ENCODE measurements at regions not wholly inside any gene's neighbourhood (a gene's known extent, or its start where the extent isn't known, plus 50 kb on each side); places are given as distances from the start of the nearest gene placed in this dataset.

DNA sequence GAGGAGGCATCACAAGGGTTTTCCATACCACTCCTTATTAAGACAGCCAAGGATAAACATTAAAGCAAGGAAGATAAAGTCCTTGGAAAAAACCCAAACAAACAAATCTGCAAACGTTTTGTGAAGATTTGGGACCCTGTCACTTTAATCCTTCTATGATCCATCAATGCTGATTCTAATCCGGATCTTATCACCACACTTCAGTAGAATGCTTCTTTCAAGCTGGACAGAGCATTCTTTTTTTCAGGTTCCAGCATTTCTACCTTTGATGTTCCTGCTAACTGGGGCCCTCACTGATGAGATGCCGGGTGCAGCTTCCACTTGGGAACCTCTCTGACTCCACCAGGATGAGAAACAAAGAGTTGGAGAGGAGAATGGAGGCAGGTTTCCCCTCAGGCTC is 132.8 kb upstream of the SHB start:
- H3K4me3 ChIP-seq (ENCODE audit: low read depth, low read length) = no peak overlapping the region
- no peak for DNase-seq (ENCODE audit: low read depth)
- no peak for TF ChIP-seq CTCF (IDR thresholded peaks at IDR 0.05; ENCODE audit: low read depth, low read length, missing control alignments)

DNA sequence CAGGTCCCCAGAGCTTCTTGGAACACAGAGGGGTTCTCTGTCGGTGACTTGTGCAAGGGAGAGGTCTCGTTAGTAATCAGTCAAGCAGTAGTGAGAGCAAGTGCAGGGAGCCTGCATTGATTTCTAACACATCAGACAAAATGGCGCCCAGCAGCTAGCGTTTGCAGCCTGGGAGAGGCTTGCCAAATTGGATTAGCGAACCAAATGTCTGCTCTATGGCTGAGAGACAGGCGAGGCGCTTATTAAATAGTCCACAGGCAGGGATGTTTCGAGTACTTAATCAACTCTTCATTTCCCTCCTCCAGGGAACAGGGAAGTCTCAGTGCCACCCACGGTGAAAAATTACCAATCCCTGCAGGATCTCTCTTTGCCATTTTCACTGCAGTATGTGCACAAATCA is 131.4 kb upstream of the SHB start:
- TF ChIP-seq CTCF (IDR thresholded peaks at IDR 0.05; ENCODE audit: low read depth, low read length, missing control alignments) = no peak
- no peak for DNase-seq (ENCODE audit: low read depth)

DNA sequence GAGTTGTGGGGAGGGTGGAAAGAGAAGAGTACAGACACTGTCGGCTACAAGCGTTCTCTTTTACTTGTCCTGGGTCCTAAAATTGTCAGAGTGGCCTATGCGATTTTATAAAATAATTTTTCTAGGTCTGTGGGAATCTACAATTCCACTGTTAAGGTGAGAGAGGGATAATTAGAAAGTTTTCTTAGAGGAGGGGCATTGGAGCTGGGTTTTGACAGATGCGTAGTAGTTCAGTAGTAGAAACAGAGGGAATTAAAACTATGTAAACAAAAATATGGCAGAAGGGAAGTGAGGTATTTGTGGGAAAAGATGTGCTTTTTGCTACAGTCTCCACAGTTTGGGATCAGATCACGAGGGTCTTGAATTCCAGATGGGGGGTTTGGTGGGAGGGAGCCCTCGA is 129.1 kb upstream of the SHB start:
- TF ChIP-seq CTCF (IDR thresholded peaks at IDR 0.05; ENCODE audit: low read depth, low read length, missing control alignments) = no peak
- H3K4me3 ChIP-seq (ENCODE audit: low read depth, low read length) = no peak overlapping the region
- no peak for DNase-seq (ENCODE audit: low read depth)

More for the DNA sequence above, 131.4 kb upstream of the SHB start:
- H3K4me3 ChIP-seq (ENCODE audit: low read depth, low read length) = no peak overlapping the region

- no peak for DNase-seq (ENCODE audit: low read depth)
- TF ChIP-seq CTCF (IDR thresholded peaks at IDR 0.05; ENCODE audit: low read depth, low read length, missing control alignments) = no peak
- H3K4me3 ChIP-seq (ENCODE audit: low read depth, low read length) = no peak overlapping the region
These were observed 127.7 kb upstream of the SHB start for GRCh38 chr9:38196714-38197113.

DNA sequence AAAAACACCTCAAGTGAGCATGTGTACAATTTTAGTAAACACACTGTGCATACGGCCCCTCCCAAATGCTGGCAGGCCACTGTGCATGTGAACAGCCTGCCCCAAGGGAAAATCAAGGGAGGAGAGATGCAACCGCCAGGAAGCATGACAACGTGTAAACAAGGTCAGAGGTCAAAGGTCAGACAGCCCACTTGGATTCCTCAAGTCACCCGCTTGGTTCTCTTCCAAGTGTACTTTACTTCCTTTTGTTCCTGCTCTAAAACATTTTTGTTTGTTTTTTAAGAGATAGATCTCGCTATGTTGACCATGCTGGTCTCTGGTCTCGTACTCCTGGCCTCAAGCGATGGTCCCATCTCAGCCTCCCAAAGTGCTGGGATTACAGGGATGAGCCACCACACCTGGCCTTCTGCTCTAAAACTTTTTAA is 126.7 kb upstream of the SHB start:
- no peak for DNase-seq (ENCODE audit: low read depth)
- no peak overlapping the region for H3K4me3 ChIP-seq (ENCODE audit: low read depth, low read length)
- no peak for TF ChIP-seq CTCF (IDR thresholded peaks at IDR 0.05; ENCODE audit: low read depth, low read length, missing control alignments)

DNA sequence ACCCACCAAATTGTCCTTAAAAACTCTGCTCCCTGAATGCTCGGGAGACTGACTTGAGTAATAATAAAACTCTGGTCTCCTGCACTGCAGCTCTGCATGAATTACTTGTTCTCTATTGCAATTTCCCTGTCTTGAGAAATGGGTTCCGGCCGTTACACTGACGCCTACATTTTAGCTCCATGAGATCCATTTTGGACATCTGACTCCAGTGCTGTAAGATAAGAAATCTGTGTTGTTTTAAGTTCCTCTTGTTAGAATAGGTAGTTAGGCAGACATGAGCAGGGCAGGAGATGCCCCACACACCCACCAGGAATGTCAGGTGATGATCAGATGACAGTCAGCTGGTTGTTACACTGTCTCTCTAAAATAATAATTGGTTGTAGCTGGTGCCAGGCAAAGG is 125.8 kb upstream of the SHB start:
- no peak overlapping the region for H3K4me3 ChIP-seq (ENCODE audit: low read depth, low read length)
- no peak for TF ChIP-seq CTCF (IDR thresholded peaks at IDR 0.05; ENCODE audit: low read depth, low read length, missing control alignments)
- DNase-seq (ENCODE audit: low read depth) = no peak

DNA sequence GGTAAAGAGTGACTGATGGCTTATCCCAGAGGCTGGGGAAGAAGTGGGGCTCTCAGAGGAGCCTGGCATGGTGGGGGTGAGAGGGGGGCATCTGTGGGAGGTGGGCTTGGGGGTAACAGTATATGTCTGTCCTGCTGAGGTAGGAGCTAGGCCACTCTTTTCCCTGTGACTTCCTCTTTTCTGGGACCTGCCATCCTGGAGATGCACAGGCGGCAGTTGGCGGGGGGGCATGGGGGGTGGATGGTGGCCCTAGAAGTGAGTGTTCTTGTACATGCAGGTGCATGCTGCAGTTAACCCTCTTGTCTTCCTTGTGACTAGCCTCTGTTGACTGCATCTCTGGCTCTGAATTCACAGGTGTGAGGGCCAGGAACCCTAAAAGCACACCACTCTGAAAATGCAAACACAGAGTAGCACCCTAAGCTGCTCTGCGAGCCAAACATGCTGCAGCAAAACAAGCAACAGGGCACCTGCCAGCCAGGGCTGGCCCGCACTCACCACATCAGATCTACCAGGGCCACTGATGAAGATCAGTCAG is 123.8 kb upstream of the SHB start:
- no peak overlapping the region for H3K4me3 ChIP-seq (ENCODE audit: low read depth, low read length)
- DNase-seq (ENCODE audit: low read depth) = no peak
- TF ChIP-seq CTCF (IDR thresholded peaks at IDR 0.05; ENCODE audit: low read depth, low read length, missing control alignments) = no peak

Measured in GM12864 (cell line).